Adrenal gland (tissue), 5 donors: ENCODE measurements at regions not wholly inside any gene's neighbourhood (a gene's known extent, or its start where the extent isn't known, plus 50 kb on each side); places are given as distances from the start of the nearest gene placed in this dataset.

Source experiments
- POLR2A ChIP-seq, 2 donors: fragments of 450-650 bp; IDR thresholded peaks; one replicate each; pipeline ENCODE4 v1.6.1; 2017; ENCODE audit warnings: antibody characterized with exemption in 2 of 2, mild to moderate bottlenecking in 2 of 2, moderate library complexity in 1 of 2
- TF ChIP-seq, protein P1 (sequence below), 6 experiments: fragments of 450-650 bp in 4 of 6; fragments of 200-600 bp in 2 of 6; sonication (generic) in 1 of 6; IDR thresholded peaks; 1 replicate in 5 of 6; 2 replicates in 1 of 6; pipeline versions ENCODE4 v1.5.1 to v1.8.0; 2016 to 2021; ENCODE audit warnings: antibody characterized with exemption in 6 of 6, mild to moderate bottlenecking in 2 of 6, moderate library complexity in 1 of 6
- donor health status: DM: no; HTN: no; CAD: no.

- TF ChIP-seq, protein P1, sequence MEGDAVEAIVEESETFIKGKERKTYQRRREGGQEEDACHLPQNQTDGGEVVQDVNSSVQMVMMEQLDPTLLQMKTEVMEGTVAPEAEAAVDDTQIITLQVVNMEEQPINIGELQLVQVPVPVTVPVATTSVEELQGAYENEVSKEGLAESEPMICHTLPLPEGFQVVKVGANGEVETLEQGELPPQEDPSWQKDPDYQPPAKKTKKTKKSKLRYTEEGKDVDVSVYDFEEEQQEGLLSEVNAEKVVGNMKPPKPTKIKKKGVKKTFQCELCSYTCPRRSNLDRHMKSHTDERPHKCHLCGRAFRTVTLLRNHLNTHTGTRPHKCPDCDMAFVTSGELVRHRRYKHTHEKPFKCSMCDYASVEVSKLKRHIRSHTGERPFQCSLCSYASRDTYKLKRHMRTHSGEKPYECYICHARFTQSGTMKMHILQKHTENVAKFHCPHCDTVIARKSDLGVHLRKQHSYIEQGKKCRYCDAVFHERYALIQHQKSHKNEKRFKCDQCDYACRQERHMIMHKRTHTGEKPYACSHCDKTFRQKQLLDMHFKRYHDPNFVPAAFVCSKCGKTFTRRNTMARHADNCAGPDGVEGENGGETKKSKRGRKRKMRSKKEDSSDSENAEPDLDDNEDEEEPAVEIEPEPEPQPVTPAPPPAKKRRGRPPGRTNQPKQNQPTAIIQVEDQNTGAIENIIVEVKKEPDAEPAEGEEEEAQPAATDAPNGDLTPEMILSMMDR (IDR thresholded peaks at IDR 0.05), result no peak
- TF ChIP-seq POLR2A (IDR thresholded peaks at IDR 0.05), result no peak
Observed at GRCh38 chr1:43101061-43101460, 71.0 kb downstream of the EBNA1BP2 start.
